Keratinocyte (primary cell): ENCODE measurements at regions not wholly inside any gene's neighbourhood (a gene's known extent, or its start where the extent isn't known, plus 50 kb on each side); places are given as distances from the start of the nearest gene placed in this dataset.

ENCODE experiments used
- CTCF ChIP-seq, 3 experiments: IDR thresholded peaks in 1 of 3; conservative IDR thresholded peaks in 1 of 3; optimal IDR thresholded peaks in 1 of 3; 2 replicates in 2 of 3; 3 replicates in 1 of 3; pipeline versions ENCODE3 to v1.5.1; 2011; ENCODE audit warnings: low read length in 3 of 3, mild to moderate bottlenecking in 3 of 3, moderate library complexity in 2 of 3, control low read depth in 1 of 3, inconsistent platforms in 1 of 3; ENCODE audit not compliant: insufficient read depth in 2 of 3; ENCODE audit errors: extremely low read depth in 1 of 3
- EZH2 ChIP-seq: IDR thresholded peaks from one replicate; pipeline ENCODE4 v1.6.1; 2012; ENCODE audit warnings: inconsistent platforms, mild to moderate bottlenecking, low read length, moderate library complexity

- TF ChIP-seq CTCF (optimal IDR thresholded peaks at IDR 0.05 in 1 of 3, IDR thresholded peaks at IDR 0.05 in 1 of 3, conservative IDR thresholded peaks at IDR 0.05 in 1 of 3; ENCODE audit: extremely low read depth in 1 of 3, insufficient read depth in 2 of 3, low read length in 3 of 3) (no peak), EZH2 (no peak)
Observed at GRCh38 chr10:128877141-128877540, 589.9 kb upstream of the MGMT start.
